SK-N-MC (cell line): ENCODE measurements at regions not wholly inside any gene's neighbourhood (a gene's known extent, or its start where the extent isn't known, plus 50 kb on each side); places are given as distances from the start of the nearest gene placed in this dataset.
"Not testable (repeated sequence)": the region's sequence is repeated elsewhere in the genome, so short reads cannot be mapped to it uniquely, and the experiment has no call there.

Experiments used
- DNase-seq: peaks from one replicate; pipeline ENCODE4 v3.0.0-alpha.2; 2011; ENCODE audit warnings: low read depth, low spot score
- H3K27ac ChIP-seq: fragments of 200-600 bp; sonication (generic); 2 replicates; pipeline ENCODE4 v1.5.1; 2016; ENCODE audit warnings: mixed run types
- H3K36me3 ChIP-seq: fragments of 200-600 bp; sonication (generic); 2 replicates; pipeline ENCODE4 v1.6.1; 2017; ENCODE audit warnings: antibody characterized with exemption, low read length, mixed read lengths; ENCODE audit not compliant: insufficient read depth
- H3K4me3 ChIP-seq: fragments of 200-600 bp; sonication (generic); 2 replicates; pipeline ENCODE4 v1.5.1; 2016
- H3K9ac ChIP-seq: fragments of 200-600 bp; sonication (generic); 2 replicates; pipeline ENCODE4 v1.8.0; 2017; ENCODE audit warnings: mixed run types, mixed read lengths; ENCODE audit not compliant: insufficient read length
- H3K9me3 ChIP-seq: fragments of 200-600 bp; sonication (generic); 2 replicates; pipeline ENCODE4 v1.6.1; 2017; ENCODE audit warnings: low read depth, mild to moderate bottlenecking, antibody characterized with exemption, low read length, moderate library complexity, mixed read lengths
- EZH2 ChIP-seq: fragments of 200-600 bp; sonication (generic); IDR thresholded peaks from one replicate; pipeline ENCODE4 v1.6.1; 2017; ENCODE audit warnings: antibody characterized with exemption
- FOXP2 ChIP-seq: optimal IDR thresholded peaks from 2 replicates; pipeline ENCODE3; 2011; ENCODE audit warnings: mild to moderate bottlenecking, moderate library complexity; ENCODE audit not compliant: insufficient read depth; ENCODE audit errors: extremely low read length, control extremely low read depth
- POLR2AphosphoS5 ChIP-seq: IDR thresholded peaks from 2 replicates; pipeline ENCODE4 v1.6.1; 2012; ENCODE audit warnings: mild to moderate bottlenecking, low read depth, low read length, borderline replicate concordance

- no peak overlapping the region for H3K9ac ChIP-seq
- no peak for TF ChIP-seq FOXP2
- no peaks in the 10 kb centered on the region for H3K9me3 ChIP-seq
- no peaks in the 10 kb centered on the region for H3K36me3 ChIP-seq
- DNase-seq = no peak
- no peak overlapping the region for H3K27ac ChIP-seq
- H3K4me3 ChIP-seq = no peak overlapping the region
Observed at GRCh38 chr6:160804639-160805038, 102.6 kb downstream of the PLG start.

- TF ChIP-seq POLR2AphosphoS5 = no peak
- no peak for TF ChIP-seq FOXP2
- no peak for TF ChIP-seq EZH2
- no peak overlapping the region for H3K27ac ChIP-seq
- H3K9me3 ChIP-seq = no peaks in the 10 kb centered on the region
- no peaks in the 10 kb centered on the region for H3K36me3 ChIP-seq
- no peak for DNase-seq
- H3K9ac ChIP-seq = no peak overlapping the region
- H3K4me3 ChIP-seq = no peak overlapping the region
Observed at GRCh38 chr6:160808263-160808662, 106.2 kb downstream of the PLG start.

DNA sequence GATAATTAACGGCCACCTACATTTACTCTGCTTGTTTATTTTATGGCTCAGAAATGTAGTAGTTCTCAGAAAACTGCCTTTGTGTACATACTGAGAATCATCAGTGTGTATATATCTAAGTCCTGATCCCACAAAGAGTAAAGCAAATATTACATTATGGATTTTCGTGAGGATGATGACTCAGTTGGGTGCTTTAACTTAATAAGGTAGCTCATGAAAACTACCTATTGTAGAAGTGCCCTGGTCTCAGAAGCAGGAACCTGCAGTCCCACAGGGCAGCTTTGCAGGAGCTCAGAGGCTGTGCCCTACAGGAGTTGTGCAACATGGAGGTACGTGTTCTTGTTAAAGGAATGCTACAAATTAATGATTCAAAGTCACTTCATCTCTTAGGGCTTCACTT lies 108.2 kb downstream of the PLG start:
- Histone ChIP-seq H3K27ac (no peak overlapping the region), H3K4me3 (no peak overlapping the region), H3K36me3 (no peaks in the 10 kb centered on the region), H3K9ac (no peak overlapping the region), H3K9me3 (no peaks in the 10 kb centered on the region)
- TF ChIP-seq POLR2AphosphoS5 (no peak), EZH2 (no peak), FOXP2 (no peak)
- DNase-seq = no peak

GRCh38 chr6:160812097-160812496 lies 110.1 kb downstream of the PLG start:
- no peak for TF ChIP-seq FOXP2
- TF ChIP-seq EZH2 = no peak
- TF ChIP-seq POLR2AphosphoS5 = no peak
- no peak overlapping the region for H3K9ac ChIP-seq

DNA sequence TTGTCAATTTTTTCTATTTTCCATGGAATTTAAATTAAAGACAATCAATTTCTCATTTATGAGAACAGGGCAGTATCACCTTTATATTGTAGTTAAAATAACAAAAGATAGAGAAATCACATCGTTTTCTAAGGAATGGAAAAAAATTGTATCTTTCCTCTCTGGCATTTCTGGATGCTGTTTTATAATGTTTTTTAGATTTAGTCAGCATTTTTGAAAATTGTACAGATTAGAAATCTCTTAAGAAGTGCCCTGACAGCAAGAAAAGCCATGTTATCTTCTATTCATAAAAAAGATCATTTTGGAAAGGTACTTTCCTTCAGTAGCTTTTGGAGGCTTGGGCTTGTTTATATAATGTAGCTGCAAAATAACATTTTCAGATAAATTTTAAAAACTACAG lies 116.9 kb downstream of the PLG start:
- Histone ChIP-seq H3K4me3 (no peak overlapping the region), H3K9me3 (no peaks in the 10 kb centered on the region), H3K36me3 (no peaks in the 10 kb centered on the region), H3K27ac (no peak overlapping the region), H3K9ac (no peak overlapping the region)
- no peak for DNase-seq
- TF ChIP-seq EZH2 (no peak), FOXP2 (no peak), POLR2AphosphoS5 (no peak)

More at GRCh38 chr6:160812097-160812496, 110.1 kb downstream of the PLG start:
- no peak for DNase-seq
- H3K9me3 ChIP-seq = no peaks in the 10 kb centered on the region
- H3K4me3 ChIP-seq = no peak overlapping the region
- H3K36me3 ChIP-seq = no peaks in the 10 kb centered on the region
- no peak overlapping the region for H3K27ac ChIP-seq

- H3K4me3 ChIP-seq, H3K9me3 ChIP-seq, H3K9ac ChIP-seq, DNase-seq, H3K27ac ChIP-seq, H3K36me3 ChIP-seq: not testable (repeated sequence)
Observed at GRCh38 chr6:160820661-160821060, 118.6 kb downstream of the PLG start.

DNA sequence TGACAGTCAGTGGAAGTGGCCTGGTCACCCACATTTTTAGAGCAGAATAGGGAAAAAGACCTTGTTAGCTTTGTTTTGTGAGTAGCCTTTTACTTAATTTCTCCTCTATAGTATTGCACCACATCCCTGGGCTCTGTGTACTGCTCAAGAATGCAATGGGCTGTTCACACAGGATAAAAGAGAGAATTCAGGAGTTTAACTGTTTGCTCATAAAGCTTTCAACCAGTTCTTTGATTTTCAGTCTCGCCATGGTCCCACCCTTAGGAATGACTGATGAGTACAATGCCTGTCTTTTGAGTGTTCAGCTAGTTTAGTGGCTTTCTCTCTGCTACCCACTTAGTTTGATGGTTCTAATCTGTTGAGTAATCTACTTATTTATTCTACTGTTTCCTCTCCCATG lies 129.7 kb downstream of the PLG start:
- no peaks in the 10 kb centered on the region for H3K9me3 ChIP-seq
- no peak for DNase-seq
- H3K27ac ChIP-seq = no peak overlapping the region
- no peak overlapping the region for H3K9ac ChIP-seq
- TF ChIP-seq FOXP2 = no peak
- no peak for TF ChIP-seq EZH2
- TF ChIP-seq POLR2AphosphoS5 = no peak
- no peaks in the 10 kb centered on the region for H3K36me3 ChIP-seq
- no peak overlapping the region for H3K4me3 ChIP-seq

- TF ChIP-seq FOXP2 = no peak
- TF ChIP-seq POLR2AphosphoS5 = no peak
- no peak for TF ChIP-seq EZH2
- no peak for DNase-seq
- no peak overlapping the region for H3K27ac ChIP-seq
- H3K4me3 ChIP-seq = no peak overlapping the region
- H3K9me3 ChIP-seq = no peaks in the 10 kb centered on the region
- H3K36me3 ChIP-seq = no peaks in the 10 kb centered on the region
- no peak overlapping the region for H3K9ac ChIP-seq
Observed at GRCh38 chr6:160832422-160832821, 130.4 kb downstream of the PLG start.

DNA sequence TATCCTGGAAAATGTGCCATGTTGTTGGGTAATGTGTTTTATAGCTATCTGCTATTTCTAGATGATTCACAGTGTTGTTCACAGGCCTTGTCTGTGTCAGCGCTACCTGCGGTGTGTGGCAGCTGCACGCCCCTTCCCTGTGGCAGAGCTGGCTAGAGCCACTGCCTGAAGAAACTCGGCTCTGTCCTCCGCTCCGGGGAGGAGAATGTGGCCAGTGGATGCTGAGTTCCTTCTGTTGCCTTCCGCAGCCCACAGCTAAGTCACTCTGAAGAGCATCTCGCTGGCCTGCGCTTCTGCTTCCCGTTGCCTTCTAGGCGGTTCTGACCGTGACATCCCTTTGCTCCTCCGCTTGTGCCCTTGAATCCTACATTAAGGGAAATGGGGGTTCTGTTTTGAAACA lies 135.1 kb downstream of the PLG start:
- H3K9ac ChIP-seq = no peak overlapping the region
- no peak overlapping the region for H3K4me3 ChIP-seq
- TF ChIP-seq POLR2AphosphoS5 (no peak), EZH2 (no peak), FOXP2 (no peak)
- H3K36me3 ChIP-seq = no peaks in the 10 kb centered on the region
- H3K9me3 ChIP-seq = no peaks in the 10 kb centered on the region
- H3K27ac ChIP-seq = no peak overlapping the region
- DNase-seq = no peak
